ENCODE measurements at regions not wholly inside any gene's neighbourhood (a gene's known extent, or its start where the extent isn't known, plus 50 kb on each side); places are given as distances from the start of the nearest gene placed in this dataset.

GRCh38 chr1:37399830-37400464, 74.4 kb upstream of the ZC3H12A start:
- Histone ChIP-seq H3K4me1 (ENCODE audit: control insufficient read depth in 1 of 2, insufficient read depth in 2 of 2, low read length in 2 of 2) (no peaks in the 10 kb centered on the region), H3K27ac (ENCODE audit: low read depth in 1 of 2, low read length in 2 of 2) (no peak overlapping the region), H3K4me3 (ENCODE audit: low read length in 2 of 2) (no peak overlapping the region), H3K36me3 (ENCODE audit: control insufficient read depth in 1 of 2, insufficient read depth in 2 of 2, low read length in 1 of 2) (no peaks in the 10 kb centered on the region), H3K9me3 (ENCODE audit: control insufficient read depth, low read length) (no peaks in the 10 kb centered on the region), H3K27me3 (ENCODE audit: control insufficient read depth in 1 of 2, insufficient read depth in 2 of 2, low read length in 1 of 2) (no peaks in the 10 kb centered on the region)
- DNase-seq (peak in 1 of 2 donors; percentile 8), ATAC-seq (ENCODE audit: low FRiP score) (no peak)
- intact Hi-C loops (cut with DNase I), result no loop called here
- WGBS, 2 donors, result 38 to 45% methylated on average over 3 of the region's 3 CpGs

GRCh38 chr1:37400466-37401225, 73.7 kb upstream of the ZC3H12A start:
- no peak for ATAC-seq (ENCODE audit: low FRiP score)
- no peak overlapping the region for H3K27ac ChIP-seq (ENCODE audit: low read depth in 1 of 2, low read length in 2 of 2)
- peak in 1 of 2 donors; percentile 51 for DNase-seq
- H3K9me3 ChIP-seq (ENCODE audit: control insufficient read depth, low read length), result no peaks in the 10 kb centered on the region
- H3K4me3 ChIP-seq (ENCODE audit: low read length in 2 of 2), result no peak overlapping the region
- no peaks in the 10 kb centered on the region for H3K4me1 ChIP-seq (ENCODE audit: control insufficient read depth in 1 of 2, insufficient read depth in 2 of 2, low read length in 2 of 2)
- H3K36me3 ChIP-seq (ENCODE audit: control insufficient read depth in 1 of 2, insufficient read depth in 2 of 2, low read length in 1 of 2), result no peaks in the 10 kb centered on the region
- H3K27me3 ChIP-seq (ENCODE audit: control insufficient read depth in 1 of 2, insufficient read depth in 2 of 2, low read length in 1 of 2), result no peaks in the 10 kb centered on the region
- intact Hi-C loops (cut with DNase I), result no loop called here
- WGBS, 2 donors, result 32 to 45% methylated on average over 21 of the region's 21 CpGs

DNA sequence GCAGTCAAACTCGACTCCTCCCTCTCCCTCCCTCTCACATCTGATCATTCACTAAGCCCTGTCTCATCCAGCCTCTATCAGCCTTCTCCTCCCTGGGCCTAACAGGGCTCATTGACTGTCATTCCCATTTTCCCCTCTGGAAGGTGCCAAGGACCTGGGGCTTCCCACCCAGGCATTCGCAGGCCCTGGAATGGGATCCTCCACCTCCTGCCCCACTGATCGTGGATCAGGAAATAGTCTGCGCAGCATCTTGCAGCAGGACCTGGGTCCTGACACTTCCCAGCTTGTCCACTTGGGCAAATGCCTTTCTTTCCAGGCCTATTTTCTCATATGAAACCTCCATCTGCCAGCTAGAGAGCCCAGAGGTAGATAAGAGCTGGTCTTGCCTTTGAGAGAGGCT, 71.2 kb upstream of the ZC3H12A start:
- intact Hi-C loops (cut with DNase I), result no loop called here
- DNase-seq, result peak in 1 of 2 donors; percentile 43
- Histone ChIP-seq H3K9me3 (ENCODE audit: control insufficient read depth, low read length) (no peaks in the 10 kb centered on the region), H3K4me3 (ENCODE audit: low read length in 2 of 2) (no peak overlapping the region), H3K27ac (ENCODE audit: low read depth in 1 of 2, low read length in 2 of 2) (no peak overlapping the region), H3K36me3 (ENCODE audit: control insufficient read depth in 1 of 2, insufficient read depth in 2 of 2, low read length in 1 of 2) (no peaks in the 10 kb centered on the region), H3K4me1 (ENCODE audit: control insufficient read depth in 1 of 2, insufficient read depth in 2 of 2, low read length in 2 of 2) (no peaks in the 10 kb centered on the region), H3K27me3 (ENCODE audit: control insufficient read depth in 1 of 2, insufficient read depth in 2 of 2, low read length in 1 of 2) (no peaks in the 10 kb centered on the region)
- WGBS, 2 donors, result 75 to 77% methylated on average over 4 of the region's 4 CpGs
- no peak for ATAC-seq (ENCODE audit: low FRiP score)

DNA sequence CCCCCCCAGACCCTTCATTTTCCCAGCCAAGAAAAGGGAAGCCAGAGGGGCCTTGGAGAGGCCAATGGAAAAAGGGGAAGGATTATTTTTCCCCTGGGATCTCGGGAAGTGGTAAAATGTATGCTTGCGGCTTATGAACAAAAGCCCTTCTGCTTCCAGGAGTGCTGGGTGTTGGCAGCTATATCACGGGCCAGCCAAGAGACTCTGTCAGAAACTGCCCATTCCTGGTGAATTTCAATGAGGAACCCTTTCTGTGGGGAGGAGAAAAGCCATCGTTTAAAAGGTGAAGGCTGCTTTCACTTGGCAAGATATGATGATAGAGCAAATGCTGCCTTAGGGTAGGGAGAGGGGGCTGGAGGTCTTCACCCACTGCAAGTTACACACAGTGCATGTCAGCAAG, 69.7 kb upstream of the ZC3H12A start:
- H3K4me1 ChIP-seq (ENCODE audit: control insufficient read depth in 1 of 2, insufficient read depth in 2 of 2, low read length in 2 of 2), result no peaks in the 10 kb centered on the region
- 48 to 53% methylated on average over 4 of the region's 4 CpGs for WGBS, 2 donors
- DNase-seq (no peak), ATAC-seq (ENCODE audit: low FRiP score) (no peak)
- H3K27ac ChIP-seq (ENCODE audit: low read depth in 1 of 2, low read length in 2 of 2), result no peak overlapping the region
- H3K4me3 ChIP-seq (ENCODE audit: low read length in 2 of 2), result no peak overlapping the region
- H3K27me3 ChIP-seq (ENCODE audit: control insufficient read depth in 1 of 2, insufficient read depth in 2 of 2, low read length in 1 of 2), result no peaks in the 10 kb centered on the region
- H3K36me3 ChIP-seq (ENCODE audit: control insufficient read depth in 1 of 2, insufficient read depth in 2 of 2, low read length in 1 of 2), result no peaks in the 10 kb centered on the region
- no peaks in the 10 kb centered on the region for H3K9me3 ChIP-seq (ENCODE audit: control insufficient read depth, low read length)
- intact Hi-C loops (cut with DNase I), result no loop called here

- Histone ChIP-seq H3K36me3 (ENCODE audit: control insufficient read depth in 1 of 2, insufficient read depth in 2 of 2, low read length in 1 of 2) (no peaks in the 10 kb centered on the region), H3K4me3 (ENCODE audit: low read length in 2 of 2) (no peak overlapping the region), H3K9me3 (ENCODE audit: control insufficient read depth, low read length) (peaks cover 1% of the 10 kb centered on the region), H3K27me3 (ENCODE audit: control insufficient read depth in 1 of 2, insufficient read depth in 2 of 2, low read length in 1 of 2) (no peaks in the 10 kb centered on the region), H3K4me1 (ENCODE audit: control insufficient read depth in 1 of 2, insufficient read depth in 2 of 2, low read length in 2 of 2) (no peaks in the 10 kb centered on the region), H3K27ac (ENCODE audit: low read depth in 1 of 2, low read length in 2 of 2) (no peak overlapping the region)
- no peak for ATAC-seq (ENCODE audit: low FRiP score)
- WGBS, 2 donors, result 30 to 31% methylated on average over 7 of the region's 7 CpGs
- intact Hi-C loops (cut with DNase I), result no loop called here
- DNase-seq, result no peak
Measured at GRCh38 chr1:37410105-37410504, 64.3 kb upstream of the ZC3H12A start.

GRCh38 chr1:37410815-37411214, 63.6 kb upstream of the ZC3H12A start:
- intact Hi-C loops (cut with DNase I), result no loop called here
- ATAC-seq (ENCODE audit: low FRiP score) (no peak), DNase-seq (no peak)
- H3K27ac ChIP-seq (ENCODE audit: low read depth in 1 of 2, low read length in 2 of 2), result no peak overlapping the region
- no peaks in the 10 kb centered on the region for H3K36me3 ChIP-seq (ENCODE audit: control insufficient read depth in 1 of 2, insufficient read depth in 2 of 2, low read length in 1 of 2)
- peaks cover 3% of the 10 kb centered on the region for H3K9me3 ChIP-seq (ENCODE audit: control insufficient read depth, low read length)
- no peaks in the 10 kb centered on the region for H3K27me3 ChIP-seq (ENCODE audit: control insufficient read depth in 1 of 2, insufficient read depth in 2 of 2, low read length in 1 of 2)
- H3K4me1 ChIP-seq (ENCODE audit: control insufficient read depth in 1 of 2, insufficient read depth in 2 of 2, low read length in 2 of 2), result no peaks in the 10 kb centered on the region
- WGBS, 2 donors, result 13 to 14% methylated on average over 7 of the region's 7 CpGs
- no peak overlapping the region for H3K4me3 ChIP-seq (ENCODE audit: low read length in 2 of 2)

DNA sequence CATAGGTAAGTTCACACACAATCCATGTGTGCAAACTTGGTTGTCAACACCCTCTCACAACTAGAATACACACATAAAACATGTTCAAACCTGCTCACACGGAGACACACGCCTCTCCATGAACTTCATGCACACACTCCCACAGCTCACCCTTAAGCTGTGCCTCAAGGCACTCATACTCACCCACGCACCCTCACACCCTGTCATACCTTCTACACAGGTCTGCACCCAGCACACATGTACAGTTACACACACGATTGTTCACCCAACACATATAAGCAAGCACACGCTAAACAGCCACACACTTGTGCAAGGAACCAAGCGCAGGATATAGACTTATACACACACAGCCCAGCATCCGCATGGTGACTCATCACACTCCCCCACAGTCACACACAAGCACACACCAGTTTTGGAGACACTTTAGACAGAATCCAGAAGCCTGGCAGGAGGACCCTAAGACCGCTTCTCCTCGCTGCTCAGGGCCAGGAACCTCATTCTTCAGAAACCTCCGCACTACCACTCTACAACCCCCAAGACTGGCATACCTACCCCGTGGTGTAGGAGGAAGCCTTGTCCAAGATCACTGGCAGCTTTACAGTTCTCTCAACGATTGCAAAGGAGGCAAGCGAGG, 58.7 kb upstream of the ZC3H12A start:
- no peak for DNase-seq
- Histone ChIP-seq H3K9me3 (ENCODE audit: control insufficient read depth, low read length) (peaks cover 3% of the 10 kb centered on the region), H3K4me3 (ENCODE audit: low read length in 2 of 2) (no peak overlapping the region), H3K36me3 (ENCODE audit: control insufficient read depth in 1 of 2, insufficient read depth in 2 of 2, low read length in 1 of 2) (no peaks in the 10 kb centered on the region), H3K27me3 (ENCODE audit: control insufficient read depth in 1 of 2, insufficient read depth in 2 of 2, low read length in 1 of 2) (no peaks in the 10 kb centered on the region), H3K4me1 (ENCODE audit: control insufficient read depth in 1 of 2, insufficient read depth in 2 of 2, low read length in 2 of 2) (no peaks in the 10 kb centered on the region), H3K27ac (ENCODE audit: low read depth in 1 of 2, low read length in 2 of 2) (no peak overlapping the region)
- intact Hi-C loops (cut with DNase I), result no loop called here
- WGBS, 2 donors, result 89% methylated on average over 13 of the region's 13 CpGs
- ATAC-seq (ENCODE audit: low FRiP score), result no peak

DNA sequence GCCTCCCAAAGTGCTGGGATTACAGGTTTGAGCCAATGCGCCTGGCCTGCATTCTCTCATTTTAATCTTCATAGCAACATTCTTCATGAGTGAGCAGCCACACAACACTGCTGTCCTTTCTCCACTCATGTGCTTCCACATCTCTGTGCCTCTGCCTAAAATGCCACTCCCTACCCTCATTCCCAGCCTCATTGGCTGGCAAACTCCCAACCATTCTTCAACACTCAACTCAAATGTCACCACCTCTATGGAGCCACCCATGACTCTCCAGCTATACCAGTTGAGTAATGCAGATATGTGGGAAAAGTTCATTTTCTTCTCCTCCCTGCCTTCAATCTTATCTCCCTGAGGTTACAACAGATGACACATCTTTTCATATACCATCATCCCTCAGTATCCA, 53.9 kb upstream of the ZC3H12A start:
- H3K27ac ChIP-seq (ENCODE audit: low read depth in 1 of 2, low read length in 2 of 2), result no peak overlapping the region

DNA sequence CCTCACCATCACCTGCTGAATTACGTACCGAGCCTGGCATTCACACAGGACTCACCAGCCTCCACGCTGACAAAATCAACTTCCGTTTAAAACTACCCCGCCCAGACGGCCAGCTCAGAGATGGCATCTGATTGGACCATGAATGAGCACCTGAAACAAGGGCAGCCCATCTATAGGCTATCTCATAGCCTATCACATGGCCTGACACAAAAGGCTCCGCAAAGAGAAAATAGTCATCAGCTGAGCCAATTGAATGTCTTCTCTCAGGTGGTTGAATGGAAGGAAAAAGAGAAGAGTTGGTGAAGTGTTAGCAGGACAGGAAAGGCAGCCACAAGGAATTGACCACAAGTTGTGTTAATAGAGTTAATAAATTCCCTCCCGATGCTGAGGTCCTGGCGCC, 50.6 kb upstream of the ZC3H12A start:
- intact Hi-C loops (cut with DNase I), result no loop called here
- ATAC-seq (ENCODE audit: low FRiP score) (no peak), DNase-seq (no peak)
- Histone ChIP-seq H3K4me1 (ENCODE audit: control insufficient read depth in 1 of 2, insufficient read depth in 2 of 2, low read length in 2 of 2) (no peaks in the 10 kb centered on the region), H3K27me3 (ENCODE audit: control insufficient read depth in 1 of 2, insufficient read depth in 2 of 2, low read length in 1 of 2) (no peaks in the 10 kb centered on the region), H3K9me3 (ENCODE audit: control insufficient read depth, low read length) (no peaks in the 10 kb centered on the region), H3K4me3 (ENCODE audit: low read length in 2 of 2) (no peak overlapping the region), H3K36me3 (ENCODE audit: control insufficient read depth in 1 of 2, insufficient read depth in 2 of 2, low read length in 1 of 2) (no peaks in the 10 kb centered on the region), H3K27ac (ENCODE audit: low read depth in 1 of 2, low read length in 2 of 2) (no peak overlapping the region)
- WGBS, 2 donors, result 82 to 85% methylated on average over 9 of the region's 9 CpGs

More for the DNA sequence above, 53.9 kb upstream of the ZC3H12A start:
- intact Hi-C loops (cut with DNase I), result no loop called here
- no peak overlapping the region for H3K4me3 ChIP-seq (ENCODE audit: low read length in 2 of 2)
- no peaks in the 10 kb centered on the region for H3K36me3 ChIP-seq (ENCODE audit: control insufficient read depth in 1 of 2, insufficient read depth in 2 of 2, low read length in 1 of 2)
- H3K27me3 ChIP-seq (ENCODE audit: control insufficient read depth in 1 of 2, insufficient read depth in 2 of 2, low read length in 1 of 2), result no peaks in the 10 kb centered on the region
- WGBS, 2 donors, result 35 to 38% methylated on average over 1 of the region's 1 CpG
- no peaks in the 10 kb centered on the region for H3K4me1 ChIP-seq (ENCODE audit: control insufficient read depth in 1 of 2, insufficient read depth in 2 of 2, low read length in 2 of 2)
- ATAC-seq (ENCODE audit: low FRiP score) (no peak), DNase-seq (no peak)
- H3K9me3 ChIP-seq (ENCODE audit: control insufficient read depth, low read length), result peaks cover 2% of the 10 kb centered on the region
